ENCODE measurements at regions not wholly inside any gene's neighbourhood (a gene's known extent, or its start where the extent isn't known, plus 50 kb on each side); places are given as distances from the start of the nearest gene placed in this dataset.

DNA sequence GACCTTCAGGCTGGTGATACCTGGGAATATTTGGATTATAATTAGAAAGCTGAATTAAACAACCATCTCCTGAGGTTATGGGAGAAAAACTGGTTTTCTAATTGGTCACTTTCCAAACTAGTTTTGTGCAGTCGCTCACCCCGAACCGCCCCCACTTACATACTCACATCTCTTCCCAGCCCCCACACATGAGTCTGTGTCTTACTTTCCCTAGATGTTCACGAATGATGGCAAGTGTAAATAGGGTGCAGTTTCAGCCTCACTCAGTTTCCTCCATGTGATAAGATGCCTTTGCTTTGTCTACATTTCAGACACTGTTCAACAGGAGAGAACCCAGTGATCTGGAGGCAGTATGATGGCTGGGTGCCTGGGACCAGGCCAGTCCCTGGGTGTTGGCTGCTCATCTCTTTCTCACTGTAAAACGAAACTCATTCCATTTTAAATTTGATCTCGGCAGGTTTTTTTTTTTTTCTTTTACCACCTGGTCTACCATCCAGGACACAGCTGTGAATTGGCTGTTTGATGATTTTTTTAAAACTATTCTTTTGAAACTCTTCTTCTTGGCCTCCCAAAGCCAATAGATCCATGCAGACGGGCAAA, 164.3 kb upstream of the RAB4A start:
- H3K9me3 ChIP-seq (ENCODE audit: low read depth, low read length, poor library complexity, severe bottlenecking) = no peaks in the 10 kb centered on the region
- TF ChIP-seq, protein P1, sequence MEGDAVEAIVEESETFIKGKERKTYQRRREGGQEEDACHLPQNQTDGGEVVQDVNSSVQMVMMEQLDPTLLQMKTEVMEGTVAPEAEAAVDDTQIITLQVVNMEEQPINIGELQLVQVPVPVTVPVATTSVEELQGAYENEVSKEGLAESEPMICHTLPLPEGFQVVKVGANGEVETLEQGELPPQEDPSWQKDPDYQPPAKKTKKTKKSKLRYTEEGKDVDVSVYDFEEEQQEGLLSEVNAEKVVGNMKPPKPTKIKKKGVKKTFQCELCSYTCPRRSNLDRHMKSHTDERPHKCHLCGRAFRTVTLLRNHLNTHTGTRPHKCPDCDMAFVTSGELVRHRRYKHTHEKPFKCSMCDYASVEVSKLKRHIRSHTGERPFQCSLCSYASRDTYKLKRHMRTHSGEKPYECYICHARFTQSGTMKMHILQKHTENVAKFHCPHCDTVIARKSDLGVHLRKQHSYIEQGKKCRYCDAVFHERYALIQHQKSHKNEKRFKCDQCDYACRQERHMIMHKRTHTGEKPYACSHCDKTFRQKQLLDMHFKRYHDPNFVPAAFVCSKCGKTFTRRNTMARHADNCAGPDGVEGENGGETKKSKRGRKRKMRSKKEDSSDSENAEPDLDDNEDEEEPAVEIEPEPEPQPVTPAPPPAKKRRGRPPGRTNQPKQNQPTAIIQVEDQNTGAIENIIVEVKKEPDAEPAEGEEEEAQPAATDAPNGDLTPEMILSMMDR (conservative IDR thresholded peaks at IDR 0.05; ENCODE audit: low read depth, low read length) = no peak
- no peak for TF ChIP-seq EZH2 (IDR thresholded peaks at IDR 0.05; ENCODE audit: borderline replicate concordance, low read depth, low read length, poor library complexity, severe bottlenecking)
- DNase-seq (ENCODE audit: low spot score) = no peak
- intact Hi-C loops (cut with micrococcal nuclease; ENCODE audit: unreplicated experiment) = no loop called here
- CTCF ChIA-PET = no interaction called here
- POLR2A ChIA-PET (ENCODE audit: low non-redundant PET) = no interaction called here
- H3K27ac ChIP-seq (ENCODE audit: low read depth, low read length, poor library complexity, severe bottlenecking) = no peak overlapping the region
- H3K27me3 ChIP-seq (replicated peaks; ENCODE audit: insufficient read depth, low read depth, low read length, poor library complexity) = no peaks in the 10 kb centered on the region
- no peaks in the 10 kb centered on the region for H3K36me3 ChIP-seq (ENCODE audit: insufficient read depth, low read length, poor library complexity, severe bottlenecking)
- H3K4me1 ChIP-seq (ENCODE audit: insufficient read depth, low read length, poor library complexity, severe bottlenecking) = no peaks in the 10 kb centered on the region
- no peak overlapping the region for H3K4me3 ChIP-seq (ENCODE audit: low read depth, low read length, poor library complexity, severe bottlenecking)
- BruUV-seq (replicated peaks) = no TSS peak

DNA sequence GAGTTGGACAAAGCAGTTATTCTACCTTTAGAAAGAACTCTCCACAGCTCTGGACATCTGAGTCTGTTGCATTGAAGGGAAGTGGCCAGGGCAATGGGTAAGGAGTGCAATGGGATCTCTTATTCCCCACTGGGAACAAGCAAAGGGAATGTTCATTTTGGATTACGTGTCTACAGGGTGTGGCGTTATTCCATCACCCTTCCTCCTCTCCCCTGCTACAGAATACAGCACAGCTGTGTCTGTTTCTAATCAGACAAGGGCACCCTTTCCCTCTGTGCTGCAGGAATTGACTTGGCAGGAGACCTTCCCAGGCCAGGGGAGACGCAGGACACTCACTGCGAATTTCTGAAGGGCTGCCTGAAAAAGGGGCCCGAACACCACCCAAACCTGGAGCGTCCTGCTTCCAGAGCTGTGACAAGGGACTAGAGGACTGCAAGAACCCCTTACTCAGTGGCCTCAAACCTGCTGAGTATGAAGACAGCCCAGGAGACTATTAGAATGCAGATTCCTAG, 163.6 kb upstream of the RAB4A start:
- TF ChIP-seq, protein P1 (conservative IDR thresholded peaks at IDR 0.05; ENCODE audit: low read depth, low read length) = no peak
- Histone ChIP-seq H3K27ac (ENCODE audit: low read depth, low read length, poor library complexity, severe bottlenecking) (no peak overlapping the region), H3K27me3 (replicated peaks; ENCODE audit: insufficient read depth, low read depth, low read length, poor library complexity) (no peaks in the 10 kb centered on the region), H3K9me3 (ENCODE audit: low read depth, low read length, poor library complexity, severe bottlenecking) (no peaks in the 10 kb centered on the region), H3K4me1 (ENCODE audit: insufficient read depth, low read length, poor library complexity, severe bottlenecking) (no peaks in the 10 kb centered on the region), H3K36me3 (ENCODE audit: insufficient read depth, low read length, poor library complexity, severe bottlenecking) (no peaks in the 10 kb centered on the region), H3K4me3 (ENCODE audit: low read depth, low read length, poor library complexity, severe bottlenecking) (no peak overlapping the region)
- CTCF ChIA-PET = no interaction called here
- intact Hi-C loops (cut with micrococcal nuclease; ENCODE audit: unreplicated experiment) = no loop called here
- POLR2A ChIA-PET (ENCODE audit: low non-redundant PET) = no interaction called here
- no peak for DNase-seq (ENCODE audit: low spot score)
- BruUV-seq (replicated peaks) = no TSS peak

DNA sequence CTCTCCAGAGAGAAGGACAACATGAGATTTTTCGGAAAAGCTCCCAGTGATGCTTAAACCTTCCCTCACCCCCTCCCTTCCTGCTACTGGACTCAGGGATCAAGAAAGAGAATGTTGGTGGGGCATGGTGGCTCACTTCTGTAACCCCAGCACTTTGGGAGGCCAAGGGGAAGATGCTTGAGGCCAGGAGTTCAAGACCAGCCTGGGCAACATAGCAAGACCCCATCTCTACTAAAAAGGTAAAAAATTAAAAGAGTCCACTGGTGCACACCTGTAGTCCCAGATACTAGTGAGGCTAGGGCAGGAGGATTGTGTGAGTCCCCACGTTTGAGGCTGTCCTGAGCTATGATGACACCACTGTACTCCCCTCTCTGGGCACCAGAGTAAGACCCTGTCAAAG, 162.9 kb upstream of the RAB4A start:
- ChIA-PET POLR2A (ENCODE audit: low non-redundant PET) (no interaction called here), CTCF (no interaction called here)
- no peaks in the 10 kb centered on the region for H3K9me3 ChIP-seq (ENCODE audit: low read depth, low read length, poor library complexity, severe bottlenecking)
- intact Hi-C loops (cut with micrococcal nuclease; ENCODE audit: unreplicated experiment) = no loop called here
- no peaks in the 10 kb centered on the region for H3K36me3 ChIP-seq (ENCODE audit: insufficient read depth, low read length, poor library complexity, severe bottlenecking)
- H3K4me3 ChIP-seq (ENCODE audit: low read depth, low read length, poor library complexity, severe bottlenecking) = no peak overlapping the region
- no peak overlapping the region for H3K27ac ChIP-seq (ENCODE audit: low read depth, low read length, poor library complexity, severe bottlenecking)
- TF ChIP-seq, protein P1 (conservative IDR thresholded peaks at IDR 0.05; ENCODE audit: low read depth, low read length) = no peak
- TF ChIP-seq EZH2 (IDR thresholded peaks at IDR 0.05; ENCODE audit: borderline replicate concordance, low read depth, low read length, poor library complexity, severe bottlenecking) = no peak
- DNase-seq (ENCODE audit: low spot score) = no peak
- no peaks in the 10 kb centered on the region for H3K27me3 ChIP-seq (replicated peaks; ENCODE audit: insufficient read depth, low read depth, low read length, poor library complexity)
- BruUV-seq (replicated peaks) = no TSS peak
- H3K4me1 ChIP-seq (ENCODE audit: insufficient read depth, low read length, poor library complexity, severe bottlenecking) = no peaks in the 10 kb centered on the region
